Peyer's patch (tissue), 4 donors: ENCODE measurements at regions not wholly inside any gene's neighbourhood (a gene's known extent, or its start where the extent isn't known, plus 50 kb on each side); places are given as distances from the start of the nearest gene placed in this dataset.

ENCODE experiments used
- DNase-seq, 3 donors: peaks; one replicate each; pipeline ENCODE4 v3.0.0-alpha.2; 2017 to 2019
- H3K27ac ChIP-seq, 4 donors: fragments of 200-600 bp; sonication (generic); one replicate each; pipeline ENCODE4 v1.5.1; 2016 to 2019
- H3K27me3 ChIP-seq, 2 donors: fragments of 200-600 bp; sonication (generic); one replicate each; pipeline ENCODE4 v1.5.1; 2019
- H3K36me3 ChIP-seq, 3 donors: fragments of 200-600 bp; sonication (generic); one replicate each; pipeline ENCODE4 v1.5.1; 2016 to 2019
- H3K4me1 ChIP-seq, 4 donors: fragments of 200-600 bp; sonication (generic); one replicate each; pipeline ENCODE4 v1.5.1; 2016 to 2019
- H3K4me3 ChIP-seq, 4 donors: fragments of 200-600 bp; sonication (generic); 1 replicate in 3 of 4; 2 replicates in 1 of 4; pipeline ENCODE4 v1.5.1; 2016 to 2019; ENCODE audit warnings: mild to moderate bottlenecking in 1 of 4
- H3K9me3 ChIP-seq, 4 donors: fragments of 200-600 bp; sonication (generic); one replicate each; pipeline ENCODE4 v1.5.1; 2016 to 2019; ENCODE audit warnings: mild to moderate bottlenecking in 1 of 4
- POLR2A ChIP-seq, 2 donors: fragments of 450-650 bp; IDR thresholded peaks; one replicate each; pipeline ENCODE4 v1.5.1; 2017; ENCODE audit warnings: antibody characterized with exemption in 2 of 2, mild to moderate bottlenecking in 2 of 2, moderate library complexity in 2 of 2
- TF ChIP-seq, protein P1 (sequence below), 6 experiments: fragments of 450-650 bp in 4 of 6; fragments of 200-600 bp in 2 of 6; sonication (generic) in 1 of 6; IDR thresholded peaks; one replicate each; pipeline ENCODE4 v1.5.1; 2017 to 2019; ENCODE audit warnings: antibody characterized with exemption in 6 of 6, mild to moderate bottlenecking in 3 of 6, moderate library complexity in 1 of 6

DNA sequence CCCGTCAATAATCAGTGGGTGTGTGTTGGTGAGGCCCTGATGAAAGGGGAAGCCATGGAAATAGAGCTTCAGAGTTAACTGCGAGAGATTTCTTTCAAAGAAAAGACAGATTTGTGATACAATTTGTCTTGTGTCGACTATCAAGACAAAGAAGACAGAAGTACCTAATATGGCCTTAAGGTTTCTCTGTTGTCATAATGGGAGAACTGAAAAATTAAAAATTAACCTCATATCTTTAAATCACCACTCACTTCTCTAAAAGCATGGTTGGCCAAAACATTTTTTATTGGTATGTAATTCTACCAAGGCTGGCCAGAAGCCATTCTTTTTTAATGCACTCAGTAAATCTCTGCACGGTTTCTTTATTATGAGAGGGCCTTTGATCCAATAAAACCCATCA lies 282.9 kb upstream of the WWC1 start:
- TF ChIP-seq POLR2A (IDR thresholded peaks at IDR 0.05) = no peak
- TF ChIP-seq, protein P1, sequence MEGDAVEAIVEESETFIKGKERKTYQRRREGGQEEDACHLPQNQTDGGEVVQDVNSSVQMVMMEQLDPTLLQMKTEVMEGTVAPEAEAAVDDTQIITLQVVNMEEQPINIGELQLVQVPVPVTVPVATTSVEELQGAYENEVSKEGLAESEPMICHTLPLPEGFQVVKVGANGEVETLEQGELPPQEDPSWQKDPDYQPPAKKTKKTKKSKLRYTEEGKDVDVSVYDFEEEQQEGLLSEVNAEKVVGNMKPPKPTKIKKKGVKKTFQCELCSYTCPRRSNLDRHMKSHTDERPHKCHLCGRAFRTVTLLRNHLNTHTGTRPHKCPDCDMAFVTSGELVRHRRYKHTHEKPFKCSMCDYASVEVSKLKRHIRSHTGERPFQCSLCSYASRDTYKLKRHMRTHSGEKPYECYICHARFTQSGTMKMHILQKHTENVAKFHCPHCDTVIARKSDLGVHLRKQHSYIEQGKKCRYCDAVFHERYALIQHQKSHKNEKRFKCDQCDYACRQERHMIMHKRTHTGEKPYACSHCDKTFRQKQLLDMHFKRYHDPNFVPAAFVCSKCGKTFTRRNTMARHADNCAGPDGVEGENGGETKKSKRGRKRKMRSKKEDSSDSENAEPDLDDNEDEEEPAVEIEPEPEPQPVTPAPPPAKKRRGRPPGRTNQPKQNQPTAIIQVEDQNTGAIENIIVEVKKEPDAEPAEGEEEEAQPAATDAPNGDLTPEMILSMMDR (IDR thresholded peaks at IDR 0.05) = no peak
- no peak for DNase-seq

DNA sequence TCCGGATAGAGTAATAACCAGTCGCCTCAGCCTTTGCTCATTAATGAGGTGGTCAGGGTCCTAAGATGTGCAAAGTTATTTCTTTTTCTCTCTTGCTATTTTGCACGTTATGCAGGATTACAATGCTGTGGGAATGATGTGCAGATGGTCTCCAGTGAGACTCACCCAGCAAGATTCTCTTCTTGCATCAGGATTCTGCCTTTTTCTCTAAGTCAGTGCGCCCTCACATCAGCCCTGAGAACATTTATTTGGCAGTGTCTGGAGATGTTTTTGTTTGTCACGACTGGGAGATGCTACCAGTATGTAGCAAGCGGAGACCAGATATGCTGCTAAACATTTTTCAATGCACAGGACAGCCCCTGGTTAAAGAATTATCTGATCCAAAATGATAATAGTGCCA lies 280.3 kb upstream of the WWC1 start:
- no peaks in the 10 kb centered on the region for H3K27me3 ChIP-seq
- DNase-seq = no peak
- TF ChIP-seq POLR2A (IDR thresholded peaks at IDR 0.05) = no peak
- TF ChIP-seq, protein P1 (IDR thresholded peaks at IDR 0.05) = no peak
- no peak overlapping the region for H3K27ac ChIP-seq
- no peak overlapping the region for H3K4me3 ChIP-seq
- H3K9me3 ChIP-seq = no peaks in the 10 kb centered on the region
- H3K4me1 ChIP-seq = no peaks in the 10 kb centered on the region
- H3K36me3 ChIP-seq = no peaks in the 10 kb centered on the region

More for the DNA sequence above, 282.9 kb upstream of the WWC1 start:
- no peak overlapping the region for H3K27ac ChIP-seq
- H3K27me3 ChIP-seq = no peaks in the 10 kb centered on the region
- H3K4me1 ChIP-seq = no peaks in the 10 kb centered on the region
- H3K4me3 ChIP-seq = no peak overlapping the region
- H3K9me3 ChIP-seq = no peaks in the 10 kb centered on the region
- H3K36me3 ChIP-seq = no peaks in the 10 kb centered on the region

DNA sequence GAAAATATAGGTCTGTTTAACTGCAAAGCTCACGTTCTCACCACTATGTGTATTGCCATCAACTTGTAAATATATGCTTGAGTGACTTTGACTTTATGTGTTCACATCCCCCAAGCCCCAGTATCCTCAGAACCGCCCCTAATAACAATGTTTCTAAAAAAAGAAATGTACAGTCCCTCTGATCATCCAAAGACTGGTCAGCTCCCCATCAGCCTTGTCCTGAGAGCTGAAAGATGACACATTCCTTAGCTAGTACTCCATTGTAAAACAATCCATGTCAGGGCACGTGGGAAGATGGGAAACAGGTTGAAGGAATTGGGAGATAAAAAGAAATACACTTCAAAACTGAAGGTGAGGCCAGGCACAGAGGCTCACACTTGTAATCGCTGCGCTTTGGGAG lies 279.4 kb upstream of the WWC1 start:
- TF ChIP-seq, protein P1 (IDR thresholded peaks at IDR 0.05) = no peak
- no peak for TF ChIP-seq POLR2A (IDR thresholded peaks at IDR 0.05)
- no peak for DNase-seq
- Histone ChIP-seq H3K36me3 (no peaks in the 10 kb centered on the region), H3K27me3 (no peaks in the 10 kb centered on the region), H3K27ac (no peak overlapping the region), H3K4me1 (no peaks in the 10 kb centered on the region), H3K9me3 (no peaks in the 10 kb centered on the region), H3K4me3 (no peak overlapping the region)

DNA sequence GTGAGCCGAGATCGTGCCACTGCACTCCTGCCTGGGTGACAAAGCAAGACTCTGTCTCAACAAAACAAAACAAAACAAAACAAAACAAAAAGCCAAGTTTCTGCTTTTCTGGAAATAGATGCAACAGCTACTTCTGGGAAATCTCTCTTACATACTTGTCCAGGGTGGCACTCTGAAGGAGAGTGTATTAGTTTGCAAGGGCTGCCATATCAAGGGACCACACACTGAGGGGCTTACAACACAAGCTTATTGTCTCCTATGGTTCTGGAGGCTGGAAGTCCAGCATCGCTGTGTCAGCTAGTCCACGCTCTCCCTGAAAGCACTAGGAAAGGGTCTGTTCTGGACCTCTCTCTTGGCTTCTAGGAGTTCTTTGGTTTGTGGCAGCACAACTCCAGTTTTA lies 277.9 kb upstream of the WWC1 start:
- Histone ChIP-seq H3K36me3 (no peaks in the 10 kb centered on the region), H3K27me3 (no peaks in the 10 kb centered on the region), H3K9me3 (no peaks in the 10 kb centered on the region), H3K27ac (no peak overlapping the region), H3K4me1 (no peaks in the 10 kb centered on the region), H3K4me3 (no peak overlapping the region)
- DNase-seq = no peak
- TF ChIP-seq, protein P1 (IDR thresholded peaks at IDR 0.05) = no peak
- no peak for TF ChIP-seq POLR2A (IDR thresholded peaks at IDR 0.05)

DNA sequence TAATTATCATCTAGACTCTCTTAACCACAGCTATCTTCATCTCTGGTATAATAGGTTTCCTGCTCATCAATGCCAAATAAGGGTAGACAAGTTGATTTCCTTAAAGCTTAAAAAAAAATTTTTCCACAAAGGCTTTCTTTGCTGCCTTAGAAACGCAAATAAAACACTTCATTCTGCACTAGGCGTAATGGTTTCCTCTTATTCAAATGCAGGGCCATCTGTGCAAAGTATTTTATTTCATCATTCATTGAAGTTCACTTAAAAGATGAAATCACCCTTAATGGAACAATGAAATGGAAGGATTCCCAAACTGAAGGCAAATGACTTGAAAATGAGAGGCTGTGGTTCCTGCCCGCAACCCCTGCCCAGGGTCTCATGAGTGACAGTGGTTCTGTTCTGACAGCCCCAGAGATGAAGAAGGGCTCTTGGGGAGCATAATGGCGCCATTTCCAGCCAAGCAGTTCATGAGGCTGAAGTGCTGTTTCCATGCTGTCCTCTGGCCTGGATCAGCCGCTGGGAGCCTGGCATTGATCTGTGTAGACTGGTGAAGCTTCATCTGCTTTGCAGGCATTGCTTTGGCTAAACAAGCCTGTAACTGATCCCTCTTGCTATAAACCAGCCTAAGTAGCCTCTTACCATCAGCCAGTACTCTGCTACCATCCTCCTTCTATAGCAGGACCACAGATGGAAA lies 276.9 kb upstream of the WWC1 start:
- TF ChIP-seq, protein P1 (IDR thresholded peaks at IDR 0.05) = no peak
- TF ChIP-seq POLR2A (IDR thresholded peaks at IDR 0.05) = no peak
- H3K4me3 ChIP-seq = no peak overlapping the region
- no peak for DNase-seq
- H3K27ac ChIP-seq = no peak overlapping the region
- H3K27me3 ChIP-seq = no peaks in the 10 kb centered on the region
- no peaks in the 10 kb centered on the region for H3K4me1 ChIP-seq
- H3K36me3 ChIP-seq = no peaks in the 10 kb centered on the region
- no peaks in the 10 kb centered on the region for H3K9me3 ChIP-seq

DNA sequence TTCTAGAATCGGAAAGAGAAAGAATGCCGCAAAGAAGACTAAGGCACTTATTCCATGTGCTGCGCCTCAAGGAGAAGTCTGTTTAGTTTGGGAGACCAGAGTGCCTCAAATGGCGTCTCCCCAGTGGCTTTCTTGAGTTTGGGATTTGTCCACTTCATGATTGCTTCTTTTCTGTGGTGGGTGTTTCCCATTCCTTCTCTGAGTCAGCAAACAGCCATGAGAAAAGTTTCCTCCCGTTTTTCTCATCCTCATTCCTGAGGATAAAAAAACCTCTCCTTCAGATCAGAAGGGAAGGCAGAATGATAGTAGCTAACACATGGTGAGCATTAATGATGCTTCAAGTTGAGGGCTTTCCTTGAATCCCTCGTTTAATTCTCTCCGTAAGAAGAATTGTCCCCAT lies 275.9 kb upstream of the WWC1 start:
- Histone ChIP-seq H3K36me3 (no peaks in the 10 kb centered on the region), H3K4me3 (no peak overlapping the region), H3K4me1 (no peaks in the 10 kb centered on the region), H3K9me3 (no peaks in the 10 kb centered on the region), H3K27me3 (no peaks in the 10 kb centered on the region), H3K27ac (no peak overlapping the region)
- TF ChIP-seq, protein P1 (IDR thresholded peaks at IDR 0.05) = no peak
- no peak for TF ChIP-seq POLR2A (IDR thresholded peaks at IDR 0.05)
- no peak for DNase-seq
